Mammary epithelial cell (primary cell): ENCODE measurements at regions not wholly inside any gene's neighbourhood (a gene's known extent, or its start where the extent isn't known, plus 50 kb on each side); places are given as distances from the start of the nearest gene placed in this dataset.

Source experiments
- EZH2 ChIP-seq: IDR thresholded peaks from 2 replicates; pipeline ENCODE4 v1.6.1; 2012; ENCODE audit warnings: low read length, inconsistent platforms, borderline replicate concordance
- TF ChIP-seq, protein P1 (sequence below), 2 donors: IDR thresholded peaks in 1 of 2; conservative IDR thresholded peaks in 1 of 2; 2 replicates each; pipeline ENCODE4 v1.5.1; 2011 to 2012; ENCODE audit warnings: inconsistent platforms in 2 of 2, low read length in 2 of 2, mild to moderate bottlenecking in 2 of 2, control low read depth in 1 of 2, low read depth in 1 of 2; ENCODE audit not compliant: insufficient read depth in 1 of 2; ENCODE audit errors: extremely low read depth in 1 of 2

DNA sequence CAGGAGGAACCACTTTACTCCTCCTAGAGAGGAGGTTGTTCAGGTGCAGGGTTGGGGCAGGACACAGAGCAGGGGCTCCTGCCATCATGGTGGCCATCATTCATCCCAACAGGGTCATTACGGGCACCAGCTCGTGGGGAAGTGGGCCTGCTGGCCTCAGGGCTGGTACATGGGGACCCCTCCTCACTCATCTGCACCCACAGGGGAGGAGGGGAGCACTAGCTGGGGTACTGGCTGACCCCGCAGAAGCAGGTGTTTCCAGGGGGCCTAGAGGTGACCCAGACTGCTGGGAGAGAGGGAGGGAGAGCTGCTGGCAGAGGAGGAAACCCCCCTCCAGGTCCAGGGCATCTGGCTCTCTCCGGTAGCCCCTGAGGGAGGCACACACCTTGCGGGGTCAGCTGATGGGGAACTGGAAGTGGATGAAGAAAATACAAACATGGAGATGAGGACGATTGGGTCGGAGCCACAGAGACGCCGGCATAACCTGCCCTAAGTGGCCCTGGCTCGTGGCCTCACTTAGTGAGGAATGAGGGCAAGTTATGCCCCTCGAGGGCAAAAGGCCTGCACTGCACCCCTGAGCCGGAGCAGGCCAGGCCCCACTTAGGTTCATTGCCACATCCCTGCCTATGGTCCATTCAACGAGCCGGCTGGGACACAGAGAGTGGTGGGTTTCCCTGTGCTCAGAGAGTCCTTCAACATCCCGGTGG is 76.2 kb downstream of the SOX1 start:
- TF ChIP-seq, protein P1, sequence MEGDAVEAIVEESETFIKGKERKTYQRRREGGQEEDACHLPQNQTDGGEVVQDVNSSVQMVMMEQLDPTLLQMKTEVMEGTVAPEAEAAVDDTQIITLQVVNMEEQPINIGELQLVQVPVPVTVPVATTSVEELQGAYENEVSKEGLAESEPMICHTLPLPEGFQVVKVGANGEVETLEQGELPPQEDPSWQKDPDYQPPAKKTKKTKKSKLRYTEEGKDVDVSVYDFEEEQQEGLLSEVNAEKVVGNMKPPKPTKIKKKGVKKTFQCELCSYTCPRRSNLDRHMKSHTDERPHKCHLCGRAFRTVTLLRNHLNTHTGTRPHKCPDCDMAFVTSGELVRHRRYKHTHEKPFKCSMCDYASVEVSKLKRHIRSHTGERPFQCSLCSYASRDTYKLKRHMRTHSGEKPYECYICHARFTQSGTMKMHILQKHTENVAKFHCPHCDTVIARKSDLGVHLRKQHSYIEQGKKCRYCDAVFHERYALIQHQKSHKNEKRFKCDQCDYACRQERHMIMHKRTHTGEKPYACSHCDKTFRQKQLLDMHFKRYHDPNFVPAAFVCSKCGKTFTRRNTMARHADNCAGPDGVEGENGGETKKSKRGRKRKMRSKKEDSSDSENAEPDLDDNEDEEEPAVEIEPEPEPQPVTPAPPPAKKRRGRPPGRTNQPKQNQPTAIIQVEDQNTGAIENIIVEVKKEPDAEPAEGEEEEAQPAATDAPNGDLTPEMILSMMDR (conservative IDR thresholded peaks at IDR 0.05 in 1 of 2, IDR thresholded peaks at IDR 0.05 in 1 of 2; ENCODE audit: extremely low read depth in 1 of 2, insufficient read depth in 1 of 2, low read depth in 1 of 2, low read length in 2 of 2): no peak
- no peak for TF ChIP-seq EZH2
